Heart left ventricle (tissue), 13 donors: ENCODE measurements at regions not wholly inside any gene's neighbourhood (a gene's known extent, or its start where the extent isn't known, plus 50 kb on each side); places are given as distances from the start of the nearest gene placed in this dataset.

Experiments used
- POLR2A ChIP-seq, 2 donors: fragments of 450-650 bp; IDR thresholded peaks; one replicate each; pipeline ENCODE4 v1.6.1; 2017; ENCODE audit warnings: antibody characterized with exemption in 2 of 2, mild to moderate bottlenecking in 2 of 2, moderate library complexity in 2 of 2
- TF ChIP-seq, protein P1 (sequence below), 12 donors: fragments of 200-600 bp; sonication (generic) in 4 of 12; IDR thresholded peaks; one replicate each; pipeline versions ENCODE4 v1.5.0 to v1.8.0; 2018 to 2022; ENCODE audit warnings: antibody characterized with exemption in 12 of 12, mild to moderate bottlenecking in 5 of 12
- donor health status: ischemic (EF 13 %, LVEDD 7.1; RV severe dilation, severe dysfunction).
- donor health status: DM: no; HTN: yes; CAD: no.
- donor health status: DM: no; HTN: no; CAD: no.
- donor health status: ischemic (EF 25% LVEDD 6.9; RV normal size, moderate dysfunction).
- donor health status: ischemic (EF 25% LVEDD 5.7; RV mildly dilated, moderate dysfunction).
- donor health status: ischemic (EF 35%, LVEDD 5.7; RV mildly dilated, moderate dysfunction).
- donor health status: nonischemic (EF 11% LVEDD 7.7; RV severe dilation, severe dysfunction).
- donor health status: DM: yes; HTN: yes; CAD: no.
- donor health status: PGD.
- donor health status: ischemic (EF 29% LVEDD 5.4; RV normal size, mild dysfunction).
- donor health status: nonischemic (EF 23%, LVEDD 6.1; RV moderate dilation, normal function).

DNA sequence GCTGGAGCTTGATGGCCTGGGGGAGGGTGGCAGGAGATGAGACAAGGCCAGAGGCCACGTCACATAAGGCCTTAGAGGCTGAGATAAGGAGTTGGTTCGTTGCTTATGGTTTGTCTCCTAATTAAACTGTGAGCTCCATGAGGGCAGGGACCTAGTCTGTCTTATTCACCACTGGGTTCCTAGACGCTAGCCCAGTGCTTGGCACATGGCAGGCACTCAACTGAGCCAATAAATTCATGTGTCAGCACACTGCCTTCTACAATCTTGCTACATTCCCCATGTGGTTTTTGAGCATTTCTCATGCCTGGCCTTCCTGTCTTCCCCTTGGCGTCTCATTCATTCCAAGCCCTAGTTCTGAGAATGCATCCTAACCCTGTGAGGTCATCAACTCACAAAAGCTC is 92.5 kb upstream of the MED13L start:
- no peak for TF ChIP-seq POLR2A (IDR thresholded peaks at IDR 0.05)
- TF ChIP-seq, protein P1, sequence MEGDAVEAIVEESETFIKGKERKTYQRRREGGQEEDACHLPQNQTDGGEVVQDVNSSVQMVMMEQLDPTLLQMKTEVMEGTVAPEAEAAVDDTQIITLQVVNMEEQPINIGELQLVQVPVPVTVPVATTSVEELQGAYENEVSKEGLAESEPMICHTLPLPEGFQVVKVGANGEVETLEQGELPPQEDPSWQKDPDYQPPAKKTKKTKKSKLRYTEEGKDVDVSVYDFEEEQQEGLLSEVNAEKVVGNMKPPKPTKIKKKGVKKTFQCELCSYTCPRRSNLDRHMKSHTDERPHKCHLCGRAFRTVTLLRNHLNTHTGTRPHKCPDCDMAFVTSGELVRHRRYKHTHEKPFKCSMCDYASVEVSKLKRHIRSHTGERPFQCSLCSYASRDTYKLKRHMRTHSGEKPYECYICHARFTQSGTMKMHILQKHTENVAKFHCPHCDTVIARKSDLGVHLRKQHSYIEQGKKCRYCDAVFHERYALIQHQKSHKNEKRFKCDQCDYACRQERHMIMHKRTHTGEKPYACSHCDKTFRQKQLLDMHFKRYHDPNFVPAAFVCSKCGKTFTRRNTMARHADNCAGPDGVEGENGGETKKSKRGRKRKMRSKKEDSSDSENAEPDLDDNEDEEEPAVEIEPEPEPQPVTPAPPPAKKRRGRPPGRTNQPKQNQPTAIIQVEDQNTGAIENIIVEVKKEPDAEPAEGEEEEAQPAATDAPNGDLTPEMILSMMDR (IDR thresholded peaks at IDR 0.05), result no peak
